DND-41 (cell line): ENCODE measurements at regions not wholly inside any gene's neighbourhood (a gene's known extent, or its start where the extent isn't known, plus 50 kb on each side); places are given as distances from the start of the nearest gene placed in this dataset.

ENCODE experiments used
- ATAC-seq: fragments of 200-7000 bp; cut with Tn5 transposase; 3 replicates; pipeline ENCODE4 v1.9.1; 2021; ENCODE audit warnings: low read depth; ENCODE audit not compliant: insufficient read depth
- DNase-seq: peaks from one replicate; pipeline ENCODE4 v3.0.0-alpha.2; 2020
- H2AFZ ChIP-seq: 2 replicates; pipeline ENCODE4 v1.6.0; 2012; ENCODE audit warnings: low read depth, low read length
- H3K27ac ChIP-seq: 2 replicates; pipeline ENCODE4 v1.5.1; 2012; ENCODE audit warnings: low read length, inconsistent platforms
- H3K27me3 ChIP-seq: fragments of 200-600 bp; sonication (generic); 2 replicates; pipeline ENCODE4 v1.6.0; 2012; ENCODE audit warnings: low read length, mild to moderate bottlenecking, inconsistent platforms; ENCODE audit not compliant: insufficient read depth, poor library complexity
- H3K36me3 ChIP-seq: 2 replicates; pipeline ENCODE4 v1.5.1; 2012; ENCODE audit warnings: low read length, inconsistent platforms; ENCODE audit not compliant: insufficient read depth
- H3K4me1 ChIP-seq: 2 replicates; pipeline ENCODE4 v1.5.1; 2012; ENCODE audit warnings: mild to moderate bottlenecking, low read length; ENCODE audit not compliant: insufficient read depth
- H3K4me2 ChIP-seq: 2 replicates; pipeline ENCODE4 v1.6.0; 2012; ENCODE audit warnings: mild to moderate bottlenecking, moderate library complexity, low read length, inconsistent platforms; ENCODE audit not compliant: insufficient read depth
- H3K4me3 ChIP-seq, 2 experiments: fragments of 200-600 bp in 1 of 2; shearing (Covaris generic) in 1 of 2; 2 replicates each; pipeline ENCODE4 v1.5.1; 2012 to 2016; ENCODE audit warnings: inconsistent platforms in 2 of 2, low read length in 2 of 2, mild to moderate bottlenecking in 2 of 2, low read depth in 1 of 2, moderate library complexity in 1 of 2
- H3K79me2 ChIP-seq: 2 replicates; pipeline ENCODE4 v1.6.0; 2012; ENCODE audit warnings: low read length, inconsistent platforms; ENCODE audit not compliant: insufficient read depth
- H3K9ac ChIP-seq: 2 replicates; pipeline ENCODE4 v1.6.0; 2012; ENCODE audit warnings: low read depth, mild to moderate bottlenecking, inconsistent platforms, low read length, moderate library complexity
- H3K9me3 ChIP-seq: 2 replicates; pipeline ENCODE4 v1.5.1; 2012; ENCODE audit warnings: low read length, moderate library complexity, mild to moderate bottlenecking, inconsistent platforms; ENCODE audit not compliant: insufficient read depth, severe bottlenecking
- H4K20me1 ChIP-seq: 2 replicates; pipeline ENCODE4 v1.6.0; 2012; ENCODE audit warnings: low read length; ENCODE audit not compliant: insufficient read depth
- CTCF ChIP-seq: IDR thresholded peaks from 2 replicates; pipeline ENCODE4 v1.5.1; 2012; ENCODE audit warnings: borderline replicate concordance, low read length, moderate library complexity, mild to moderate bottlenecking; ENCODE audit not compliant: poor library complexity, severe bottlenecking; ENCODE audit errors: extremely low read depth
- EZH2 ChIP-seq: IDR thresholded peaks from 3 replicates; pipeline ENCODE4 v1.6.1; 2012; ENCODE audit warnings: borderline replicate concordance, low read depth, mild to moderate bottlenecking, moderate library complexity, low read length, inconsistent platforms; ENCODE audit not compliant: severe bottlenecking

GRCh38 chr9:129419382-129419899 is 201.5 kb downstream of the C9orf50 start:
- DNase-seq (no peak), ATAC-seq (no peak)
- no peak overlapping the region for H2AFZ ChIP-seq
- H3K36me3 ChIP-seq, result no peaks in the 10 kb centered on the region
- H3K27ac ChIP-seq, result no peak overlapping the region
- no peaks in the 10 kb centered on the region for H3K27me3 ChIP-seq
- no peaks in the 10 kb centered on the region for H4K20me1 ChIP-seq
- no peak for TF ChIP-seq EZH2
- no peak for TF ChIP-seq CTCF
- H3K9ac ChIP-seq, result no peak overlapping the region
- no peaks in the 10 kb centered on the region for H3K9me3 ChIP-seq
- peaks cover 2% of the 10 kb centered on the region for H3K4me1 ChIP-seq
- no peaks in the 10 kb centered on the region for H3K79me2 ChIP-seq
- H3K4me2 ChIP-seq, result no peak overlapping the region
- no peak overlapping the region for H3K4me3 ChIP-seq

- H3K4me3 ChIP-seq, result no peak overlapping the region
- no peaks in the 10 kb centered on the region for H3K9me3 ChIP-seq
- H3K36me3 ChIP-seq, result no peaks in the 10 kb centered on the region
- H2AFZ ChIP-seq, result no peak overlapping the region
- no peak overlapping the region for H3K9ac ChIP-seq
- H3K4me1 ChIP-seq, result peaks cover 10% of the 10 kb centered on the region
- H3K79me2 ChIP-seq, result no peaks in the 10 kb centered on the region
- no peaks in the 10 kb centered on the region for H4K20me1 ChIP-seq
- H3K27ac ChIP-seq, result no peak overlapping the region
- DNase-seq (no peak), ATAC-seq (no peak)
- TF ChIP-seq EZH2, result no peak
- H3K27me3 ChIP-seq, result no peaks in the 10 kb centered on the region
- no peak overlapping the region for H3K4me2 ChIP-seq
Measured at GRCh38 chr9:129418451-129418850, 202.4 kb downstream of the C9orf50 start.

- DNase-seq, result no peak
- no peak overlapping the region for H3K4me2 ChIP-seq
Measured at GRCh38 chr9:129416821-129417539, 203.9 kb downstream of the C9orf50 start.

More at GRCh38 chr9:129416821-129417539, 203.9 kb downstream of the C9orf50 start:
- Histone ChIP-seq H3K27me3 (no peaks in the 10 kb centered on the region), H3K4me1 (peaks cover 19% of the 10 kb centered on the region), H3K9me3 (no peaks in the 10 kb centered on the region), H3K36me3 (no peaks in the 10 kb centered on the region), H3K79me2 (no peaks in the 10 kb centered on the region), H2AFZ (no peak overlapping the region), H3K9ac (no peak overlapping the region), H3K27ac (no peak overlapping the region), H3K4me3 (no peak overlapping the region), H4K20me1 (no peaks in the 10 kb centered on the region)
- ATAC-seq, result no peak
- TF ChIP-seq CTCF (no peak), EZH2 (no peak)
